ENCODE measurements at regions not wholly inside any gene's neighbourhood (a gene's known extent, or its start where the extent isn't known, plus 50 kb on each side); places are given as distances from the start of the nearest gene placed in this dataset.
A peak's percentile ranks its signal among the peaks of the same experiment; 100 is the strongest.
"Not testable (repeated sequence)": the region's sequence is repeated elsewhere in the genome, so short reads cannot be mapped to it uniquely, and the experiment has no call there.

- no peak for DNase-seq (ENCODE audit: low read depth)
- no peak for TF ChIP-seq CTCF (IDR thresholded peaks at IDR 0.05; ENCODE audit: control insufficient read depth, extremely low read depth, insufficient read depth)
- H3K4me3 ChIP-seq (ENCODE audit: low read depth, low read length): no peak overlapping the region
Observed at GRCh38 chr9:82052081-82052480, 63.5 kb downstream of the SPATA31D1 start.

- TF ChIP-seq CTCF (IDR thresholded peaks at IDR 0.05; ENCODE audit: control insufficient read depth, extremely low read depth, insufficient read depth): no peak
- DNase-seq (ENCODE audit: low read depth): no peak
- no peak overlapping the region for H3K4me3 ChIP-seq (ENCODE audit: low read depth, low read length)
Observed at GRCh38 chr9:82054264-82055015, 65.9 kb downstream of the SPATA31D1 start.

GRCh38 chr9:82057805-82058204, 69.2 kb downstream of the SPATA31D1 start:
- DNase-seq (ENCODE audit: low read depth): no peak
- no peak overlapping the region for H3K4me3 ChIP-seq (ENCODE audit: low read depth, low read length)
- TF ChIP-seq CTCF (IDR thresholded peaks at IDR 0.05; ENCODE audit: control insufficient read depth, extremely low read depth, insufficient read depth): no peak

- DNase-seq (ENCODE audit: low read depth); H3K4me3 ChIP-seq (ENCODE audit: low read depth, low read length): not testable (repeated sequence)
Observed at GRCh38 chr9:82061801-82062200, 73.2 kb downstream of the SPATA31D1 start.

- no peak for DNase-seq (ENCODE audit: low read depth)
- TF ChIP-seq CTCF (IDR thresholded peaks at IDR 0.05; ENCODE audit: control insufficient read depth, extremely low read depth, insufficient read depth): no peak
- no peak overlapping the region for H3K4me3 ChIP-seq (ENCODE audit: low read depth, low read length)
Observed at GRCh38 chr9:82062245-82062644, 73.7 kb downstream of the SPATA31D1 start.

GRCh38 chr9:82073551-82074543, 85.3 kb downstream of the SPATA31D1 start:
- TF ChIP-seq CTCF (IDR thresholded peaks at IDR 0.05; ENCODE audit: control insufficient read depth, extremely low read depth, insufficient read depth): no peak
- no peak overlapping the region for H3K4me3 ChIP-seq (ENCODE audit: low read depth, low read length)
- peak; percentile 91 for DNase-seq (ENCODE audit: low read depth)

GRCh38 chr9:82080265-82080664, 91.7 kb downstream of the SPATA31D1 start:
- TF ChIP-seq CTCF (IDR thresholded peaks at IDR 0.05; ENCODE audit: control insufficient read depth, extremely low read depth, insufficient read depth): no peak
- no peak overlapping the region for H3K4me3 ChIP-seq (ENCODE audit: low read depth, low read length)
- no peak for DNase-seq (ENCODE audit: low read depth)
